Endodermal cell (in vitro differentiated cells): ENCODE measurements at regions not wholly inside any gene's neighbourhood (a gene's known extent, or its start where the extent isn't known, plus 50 kb on each side); places are given as distances from the start of the nearest gene placed in this dataset.

Source experiments
- DNase-seq: peaks from one replicate; pipeline ENCODE4 v3.0.0-alpha.2; 2017
- H3K27ac ChIP-seq: 2 replicates; pipeline ENCODE4 v1.5.1; 2013; ENCODE audit warnings: mild to moderate bottlenecking, low read depth, low read length, moderate library complexity
- H3K27me3 ChIP-seq: 2 replicates; pipeline ENCODE4 v1.6.1; 2013; ENCODE audit warnings: mild to moderate bottlenecking, low read length, moderate library complexity; ENCODE audit not compliant: insufficient read depth, control insufficient read depth, poor library complexity, severe bottlenecking
- H3K36me3 ChIP-seq: 2 replicates; pipeline ENCODE4 v1.7.0; 2013; ENCODE audit warnings: mild to moderate bottlenecking, low read length, moderate library complexity; ENCODE audit not compliant: control insufficient read depth, insufficient read depth
- H3K4me1 ChIP-seq: one replicate; pipeline ENCODE4 v1.7.0; 2013; ENCODE audit warnings: low read length; ENCODE audit not compliant: control insufficient read depth, insufficient read depth
- H3K4me3 ChIP-seq: 2 replicates; pipeline ENCODE4 v1.5.1; 2013; ENCODE audit warnings: mild to moderate bottlenecking, low read length, moderate library complexity
- H3K9ac ChIP-seq: 2 replicates; pipeline ENCODE4 v1.6.1; 2013; ENCODE audit warnings: mild to moderate bottlenecking, low read length, moderate library complexity; ENCODE audit not compliant: poor library complexity, severe bottlenecking; ENCODE audit errors: extremely low read depth
- H3K9me3 ChIP-seq: 2 replicates; pipeline ENCODE4 v1.6.1; 2013; ENCODE audit warnings: mild to moderate bottlenecking, low read length, moderate library complexity; ENCODE audit not compliant: control insufficient read depth
- H3K27ac Mint-ChIP-seq: 2 replicates; pipeline ENCODE4 v1.8.0; 2020; ENCODE audit warnings: mixed read lengths
- H3K27me3 Mint-ChIP-seq: 2 replicates; pipeline ENCODE4 v1.8.0; 2021; ENCODE audit warnings: mild to moderate bottlenecking, mixed read lengths; ENCODE audit not compliant: insufficient read depth
- H3K36me3 Mint-ChIP-seq: 2 replicates; pipeline ENCODE4 v1.8.0; 2020; ENCODE audit warnings: low read depth, mixed read lengths
- H3K4me1 Mint-ChIP-seq: 2 replicates; pipeline ENCODE4 v1.8.0; 2020; ENCODE audit warnings: mixed read lengths
- H3K4me3 Mint-ChIP-seq: 2 replicates; pipeline ENCODE4 v1.8.0; 2020; ENCODE audit warnings: mild to moderate bottlenecking, moderate library complexity, mixed read lengths
- H3K9me3 Mint-ChIP-seq: 2 replicates; pipeline ENCODE4 v1.8.0; 2020; ENCODE audit warnings: mild to moderate bottlenecking, mixed read lengths
- WGBS, 2 experiments: methylation state at CpG; one replicate each; pipeline versions ENCODE4 v1.1.5 to v1.1.7; 2013; ENCODE audit warnings: missing lambda C conversion rate in 2 of 2, mixed read lengths in 1 of 2; ENCODE audit not compliant: insufficient coverage in 1 of 2, insufficient read length in 1 of 2; 5-methylcytosine and 5-hydroxymethylcytosine counted together
- TF ChIP-seq, protein P1 (sequence below): fragments of 200-600 bp; sonication (generic); conservative IDR thresholded peaks from 2 replicates; pipeline ENCODE4 v1.5.0; 2021; ENCODE audit warnings: antibody characterized with exemption, mild to moderate bottlenecking

DNA sequence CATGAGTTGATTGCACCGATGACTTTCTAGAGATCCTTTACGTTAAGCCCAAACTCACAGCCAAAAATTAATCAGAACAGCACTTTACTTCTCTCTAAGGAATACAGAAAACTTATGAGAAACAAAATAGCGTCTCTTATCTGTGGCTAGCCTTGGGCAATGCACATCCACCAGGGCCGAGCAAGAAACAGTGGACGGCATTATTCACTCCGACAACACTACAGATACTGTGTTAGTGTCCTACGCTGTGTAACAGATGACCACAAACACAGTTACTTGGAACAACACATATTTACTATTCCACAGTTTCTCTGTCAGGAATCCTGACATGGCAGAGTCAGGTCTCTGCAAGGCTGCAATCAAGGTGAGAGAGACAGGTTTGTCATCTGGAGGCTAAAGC, 598.3 kb upstream of the ADARB2 start:
- H3K4me1 Mint-ChIP-seq: no peaks in the 10 kb centered on the region
- H3K4me3 ChIP-seq: no peak overlapping the region
- H3K4me1 ChIP-seq: no peaks in the 10 kb centered on the region
- no peaks in the 10 kb centered on the region for H3K27me3 Mint-ChIP-seq
- TF ChIP-seq, protein P1, sequence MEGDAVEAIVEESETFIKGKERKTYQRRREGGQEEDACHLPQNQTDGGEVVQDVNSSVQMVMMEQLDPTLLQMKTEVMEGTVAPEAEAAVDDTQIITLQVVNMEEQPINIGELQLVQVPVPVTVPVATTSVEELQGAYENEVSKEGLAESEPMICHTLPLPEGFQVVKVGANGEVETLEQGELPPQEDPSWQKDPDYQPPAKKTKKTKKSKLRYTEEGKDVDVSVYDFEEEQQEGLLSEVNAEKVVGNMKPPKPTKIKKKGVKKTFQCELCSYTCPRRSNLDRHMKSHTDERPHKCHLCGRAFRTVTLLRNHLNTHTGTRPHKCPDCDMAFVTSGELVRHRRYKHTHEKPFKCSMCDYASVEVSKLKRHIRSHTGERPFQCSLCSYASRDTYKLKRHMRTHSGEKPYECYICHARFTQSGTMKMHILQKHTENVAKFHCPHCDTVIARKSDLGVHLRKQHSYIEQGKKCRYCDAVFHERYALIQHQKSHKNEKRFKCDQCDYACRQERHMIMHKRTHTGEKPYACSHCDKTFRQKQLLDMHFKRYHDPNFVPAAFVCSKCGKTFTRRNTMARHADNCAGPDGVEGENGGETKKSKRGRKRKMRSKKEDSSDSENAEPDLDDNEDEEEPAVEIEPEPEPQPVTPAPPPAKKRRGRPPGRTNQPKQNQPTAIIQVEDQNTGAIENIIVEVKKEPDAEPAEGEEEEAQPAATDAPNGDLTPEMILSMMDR: no peak
- H3K36me3 Mint-ChIP-seq: no peaks in the 10 kb centered on the region
- H3K9me3 ChIP-seq: no peaks in the 10 kb centered on the region
- WGBS, 2 experiments: 94% methylated on average over 5 to 7 of the region's 7 CpGs
- no peaks in the 10 kb centered on the region for H3K27me3 ChIP-seq
- no peak overlapping the region for H3K9ac ChIP-seq
- H3K27ac ChIP-seq: no peak overlapping the region
- H3K9me3 Mint-ChIP-seq: no peaks in the 10 kb centered on the region
- no peak for DNase-seq
- H3K4me3 Mint-ChIP-seq: no peak overlapping the region
- H3K36me3 ChIP-seq: no peaks in the 10 kb centered on the region
- no peak overlapping the region for H3K27ac Mint-ChIP-seq

DNA sequence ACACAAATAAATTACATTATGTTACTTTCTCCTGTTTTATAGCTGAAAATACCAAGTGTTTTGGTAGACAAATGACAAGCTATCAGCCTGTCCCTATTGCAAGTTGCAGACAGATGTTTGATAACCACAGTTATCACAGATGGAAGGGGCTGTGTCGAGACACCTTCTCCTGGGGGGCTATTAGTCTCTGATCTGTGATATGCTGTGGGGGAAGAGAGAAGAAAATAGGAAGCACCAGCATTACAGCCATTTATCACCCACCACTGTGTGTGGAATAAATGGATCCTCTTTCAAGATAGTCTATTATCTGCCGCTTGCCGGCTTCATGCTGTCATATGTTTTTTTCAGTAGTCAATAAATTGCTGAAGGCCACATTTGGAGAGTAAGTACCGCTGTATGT, 597.2 kb upstream of the ADARB2 start:
- no peaks in the 10 kb centered on the region for H3K9me3 Mint-ChIP-seq
- H3K27me3 ChIP-seq: no peaks in the 10 kb centered on the region

DNA sequence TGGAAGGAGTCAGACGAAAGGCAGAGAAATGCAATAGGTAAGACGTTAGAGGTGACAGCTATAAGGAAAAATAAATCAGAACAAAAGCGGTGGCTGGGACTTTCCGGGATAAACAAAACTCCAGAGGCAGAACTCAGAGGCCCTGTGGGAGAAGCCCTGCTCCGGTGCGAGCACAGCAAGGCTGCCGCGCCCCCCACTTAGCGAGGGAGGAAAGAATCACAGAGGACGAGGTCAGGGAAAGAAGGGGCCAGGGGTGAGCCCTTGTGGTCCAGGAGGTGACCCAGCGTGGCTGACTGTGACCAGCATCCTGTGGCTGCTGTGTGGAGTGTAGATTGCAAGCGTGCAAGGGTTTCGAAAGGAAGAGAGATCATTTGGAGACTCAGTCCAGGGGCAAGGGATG, 591.8 kb upstream of the ADARB2 start:
- H3K9ac ChIP-seq: no peak overlapping the region
- 93 to 94% methylated on average over 6 to 13 of the region's 13 CpGs for WGBS, 2 experiments
- no peaks in the 10 kb centered on the region for H3K9me3 ChIP-seq
- no peak overlapping the region for H3K4me3 ChIP-seq
- no peaks in the 10 kb centered on the region for H3K4me1 ChIP-seq
- TF ChIP-seq, protein P1: no peak
- DNase-seq: no peak
- H3K27me3 ChIP-seq: no peaks in the 10 kb centered on the region
- Mint-ChIP-seq H3K27me3 (no peaks in the 10 kb centered on the region), H3K27ac (no peak overlapping the region), H3K9me3 (no peaks in the 10 kb centered on the region), H3K36me3 (no peaks in the 10 kb centered on the region), H3K4me3 (no peak overlapping the region), H3K4me1 (no peaks in the 10 kb centered on the region)
- H3K36me3 ChIP-seq: no peaks in the 10 kb centered on the region
- no peak overlapping the region for H3K27ac ChIP-seq

More for the DNA sequence above, 597.2 kb upstream of the ADARB2 start:
- TF ChIP-seq, protein P1: no peak
- WGBS, 2 experiments: 97% methylated on average over 3 of the region's 4 CpGs; no CpG with 5 or more reads in 1 of the 2 experiments
- Histone ChIP-seq H3K9me3 (no peaks in the 10 kb centered on the region), H3K36me3 (no peaks in the 10 kb centered on the region), H3K9ac (no peak overlapping the region), H3K4me1 (no peaks in the 10 kb centered on the region), H3K27ac (no peak overlapping the region), H3K4me3 (no peak overlapping the region)
- no peak overlapping the region for H3K4me3 Mint-ChIP-seq
- DNase-seq: no peak
- H3K4me1 Mint-ChIP-seq: no peaks in the 10 kb centered on the region
- no peak overlapping the region for H3K27ac Mint-ChIP-seq
- H3K36me3 Mint-ChIP-seq: no peaks in the 10 kb centered on the region
- H3K27me3 Mint-ChIP-seq: no peaks in the 10 kb centered on the region
